ENCODE measurements at regions not wholly inside any gene's neighbourhood (a gene's known extent, or its start where the extent isn't known, plus 50 kb on each side); places are given as distances from the start of the nearest gene placed in this dataset.
"Not testable (repeated sequence)": the region's sequence is repeated elsewhere in the genome, so short reads cannot be mapped to it uniquely, and the experiment has no call there.

- no peak for DNase-seq (ENCODE audit: low spot score)
Measured at GRCh38 chr3:30469133-30469532, 137.3 kb upstream of the TGFBR2 start.

- DNase-seq (ENCODE audit: low spot score): peak; percentile 29
Measured at GRCh38 chr3:30470496-30470895, 135.9 kb upstream of the TGFBR2 start.

DNA sequence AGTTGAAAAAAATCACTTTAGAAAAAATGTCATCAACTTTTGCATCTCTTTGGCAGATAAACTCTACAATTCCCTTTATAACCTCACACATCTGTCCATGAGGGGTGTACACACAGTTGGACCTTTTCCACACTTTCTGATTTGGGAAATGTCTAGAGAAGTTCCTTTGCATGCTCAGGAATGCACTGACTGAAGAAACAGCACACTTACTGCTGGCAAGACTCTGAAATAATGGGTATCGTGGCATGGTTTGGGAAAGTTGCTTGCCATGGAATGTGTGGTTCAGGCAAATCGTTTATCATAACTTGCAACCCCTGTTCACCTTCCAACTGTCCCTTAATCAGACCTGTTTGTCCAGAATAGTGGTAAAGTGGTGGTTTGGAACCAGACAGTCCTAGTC lies 135.3 kb upstream of the TGFBR2 start:
- DNase-seq (ENCODE audit: low spot score): peak; percentile 45

- peak; percentile 2 for DNase-seq (ENCODE audit: low spot score)
Measured at GRCh38 chr3:30471796-30472489, 134.5 kb upstream of the TGFBR2 start.

- peak; percentile 16 for DNase-seq (ENCODE audit: low spot score)
Measured at GRCh38 chr3:30473374-30474051, 132.9 kb upstream of the TGFBR2 start.

- DNase-seq (ENCODE audit: low spot score): no peak
Measured at GRCh38 chr3:30474371-30474770, 132.0 kb upstream of the TGFBR2 start.

DNA sequence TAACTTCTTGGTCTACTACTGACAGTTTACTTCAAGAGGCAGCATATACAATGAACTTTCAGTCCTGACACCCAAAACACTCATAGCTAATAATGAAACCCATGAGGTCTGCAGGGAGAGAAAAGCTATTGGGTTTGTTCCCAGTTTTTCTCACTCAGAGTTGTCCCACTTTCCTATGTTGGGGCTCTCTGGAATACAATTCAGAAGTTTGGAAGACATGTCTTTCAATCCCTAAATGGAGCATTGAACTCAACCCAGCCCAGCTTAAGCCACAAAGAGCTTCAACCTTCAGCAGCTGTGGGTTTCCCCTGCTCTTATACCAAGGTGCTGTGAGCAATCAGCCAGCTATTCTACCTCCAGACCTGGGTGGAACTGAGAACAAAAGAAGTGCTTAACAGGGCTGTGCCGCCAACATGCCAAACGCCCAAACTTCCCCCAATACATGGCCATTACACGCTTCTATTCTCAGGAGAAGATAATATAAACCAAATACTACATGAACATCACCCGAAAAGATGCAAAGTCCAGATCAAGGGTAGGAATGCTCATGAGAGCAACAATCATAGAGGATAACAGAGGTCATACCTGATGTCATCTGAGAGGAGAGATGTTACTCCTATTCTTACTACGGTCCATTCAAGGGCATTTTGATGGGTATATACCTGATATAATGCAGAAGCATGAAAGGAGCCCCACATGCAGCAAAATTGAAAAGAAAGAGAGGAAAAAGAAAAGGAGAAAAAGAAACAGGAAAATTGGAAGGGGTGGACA lies 131.2 kb upstream of the TGFBR2 start:
- DNase-seq (ENCODE audit: low spot score): no peak

- no peak for DNase-seq (ENCODE audit: low spot score)
Measured at GRCh38 chr3:30475809-30476178, 130.6 kb upstream of the TGFBR2 start.

DNA sequence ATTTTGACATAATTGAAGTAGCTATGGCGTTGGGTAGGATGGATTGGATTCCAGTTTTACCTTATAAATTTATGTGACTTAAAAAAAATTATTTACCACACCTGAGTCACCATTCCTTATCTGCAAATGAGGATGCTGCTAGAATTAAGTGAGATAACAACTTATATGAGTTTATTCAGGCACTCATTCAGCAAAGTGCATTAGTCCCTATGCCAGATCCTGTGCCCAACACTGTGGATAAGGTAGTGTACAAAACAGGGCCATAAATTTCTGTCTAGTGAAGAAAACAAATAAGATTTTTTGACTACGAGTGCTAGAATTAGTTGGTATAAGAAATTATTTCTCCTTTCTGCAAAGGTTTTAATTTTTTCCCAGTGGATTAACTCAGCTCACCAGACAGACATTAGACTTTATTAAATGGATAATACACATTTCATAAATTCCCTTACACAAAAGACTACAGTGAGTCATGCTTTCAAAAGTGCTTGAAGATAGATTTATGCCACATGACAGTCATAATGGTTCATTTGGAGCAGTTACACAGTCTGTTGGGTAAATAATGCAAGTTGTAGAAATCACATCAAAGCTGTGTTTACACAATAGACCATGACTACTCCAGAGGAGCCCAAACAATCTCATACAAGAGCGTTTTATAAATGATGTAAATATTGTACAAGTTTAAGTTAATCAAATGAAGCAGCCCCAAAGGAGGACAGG lies 129.9 kb upstream of the TGFBR2 start:
- DNase-seq (ENCODE audit: low spot score): peak; percentile 27

- no peak for DNase-seq (ENCODE audit: low spot score)
Measured at GRCh38 chr3:30477149-30477921, 129.1 kb upstream of the TGFBR2 start.

- not testable (repeated sequence) for DNase-seq (ENCODE audit: low spot score)
Measured at GRCh38 chr3:30479737-30480136, 126.7 kb upstream of the TGFBR2 start.

- DNase-seq (ENCODE audit: low spot score): not testable (repeated sequence)
Measured at GRCh38 chr3:30480156-30480555, 126.2 kb upstream of the TGFBR2 start.

DNA sequence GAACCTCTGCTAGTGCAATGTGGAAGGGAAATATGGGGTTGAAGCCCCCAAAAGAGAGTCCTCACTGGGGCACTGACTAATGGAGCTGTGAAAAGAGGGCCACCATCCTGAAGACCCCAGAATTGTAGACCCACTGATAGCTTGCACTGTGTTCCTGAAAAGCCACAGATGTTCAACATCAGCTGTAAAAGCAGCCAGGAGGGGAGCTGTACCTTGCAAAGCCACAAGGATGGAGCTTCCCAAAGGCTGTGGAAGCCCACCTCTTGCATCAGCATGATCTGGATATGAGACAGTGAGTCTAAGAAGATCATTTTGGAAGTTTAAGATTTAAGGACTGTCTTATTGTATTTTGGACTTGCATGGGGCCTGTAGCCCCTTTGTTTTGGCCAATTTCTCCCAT lies 125.8 kb upstream of the TGFBR2 start:
- DNase-seq (ENCODE audit: low spot score): no peak

GRCh38 chr3:30481241-30481640 lies 125.2 kb upstream of the TGFBR2 start:
- DNase-seq (ENCODE audit: low spot score): no peak

DNA sequence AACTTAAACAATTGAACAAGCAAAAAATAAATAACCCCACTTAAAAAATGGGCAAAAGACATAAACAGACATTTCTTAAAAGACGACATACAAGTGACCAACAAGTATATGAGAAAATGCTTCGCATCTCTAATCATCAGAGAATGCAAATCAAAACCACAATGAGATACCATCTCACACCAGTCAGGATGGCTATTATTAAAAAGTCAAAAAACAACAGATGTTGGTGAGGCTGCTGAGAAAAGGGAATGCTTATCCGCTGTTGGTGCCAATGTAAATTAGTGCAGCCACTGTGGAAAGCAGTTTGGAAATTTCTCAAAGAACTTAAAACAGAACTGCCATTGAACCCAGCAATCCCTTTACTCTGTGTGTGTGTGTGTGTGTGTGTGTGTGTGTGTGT lies 122.2 kb upstream of the TGFBR2 start:
- not testable (repeated sequence) for DNase-seq (ENCODE audit: low spot score)

DNA sequence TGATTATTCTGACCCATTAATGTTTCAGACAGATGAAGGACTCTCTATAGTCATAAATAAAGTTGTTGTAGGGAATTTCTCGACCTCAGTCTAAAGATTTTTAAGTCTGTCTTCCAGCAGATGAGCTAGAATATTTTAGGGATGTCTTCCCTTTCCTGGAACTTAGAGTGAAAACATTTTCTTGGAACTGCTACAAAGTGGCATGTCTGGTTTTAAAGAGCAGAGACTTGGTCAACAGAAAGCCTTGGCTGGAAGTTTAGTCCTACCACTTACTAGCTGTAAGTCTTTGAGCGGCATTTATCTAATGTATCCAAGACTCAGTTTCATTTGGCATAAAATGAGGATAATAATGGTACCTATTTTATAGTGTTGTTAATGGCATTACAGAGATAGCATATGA lies 120.0 kb upstream of the TGFBR2 start:
- no peak for DNase-seq (ENCODE audit: low spot score)

DNA sequence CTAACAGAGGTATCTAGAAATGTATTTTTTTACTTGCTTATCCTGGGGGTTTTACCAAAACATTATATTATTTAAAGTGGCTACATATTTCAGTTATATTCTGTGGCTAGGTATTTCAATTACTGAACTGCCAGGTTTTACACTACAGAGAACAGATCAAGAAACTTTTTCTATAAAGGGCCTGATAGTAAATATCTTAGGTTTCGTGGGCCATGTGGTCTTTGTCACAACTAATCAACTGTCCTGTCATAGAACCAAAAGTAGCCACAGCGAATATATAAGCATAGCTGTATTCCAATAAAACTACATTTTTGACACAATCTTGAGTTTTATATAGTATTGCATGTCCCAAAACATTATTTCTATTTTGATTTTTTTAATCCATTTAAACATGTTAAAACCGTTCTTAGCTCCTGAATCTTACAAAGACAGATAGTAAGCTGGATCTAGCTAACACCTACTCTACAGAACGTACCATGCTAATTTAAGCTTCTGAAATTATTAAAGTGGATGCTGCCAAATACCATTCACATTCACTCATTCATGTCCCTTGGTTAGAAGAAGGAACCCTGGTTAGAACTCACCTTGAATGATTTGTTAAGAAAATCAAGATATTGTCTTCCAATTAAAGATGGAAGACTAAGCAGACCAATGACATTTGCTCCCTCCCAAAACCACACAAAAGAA lies 118.2 kb upstream of the TGFBR2 start:
- DNase-seq (ENCODE audit: low spot score): no peak

GRCh38 chr3:30492322-30493192 lies 113.8 kb upstream of the TGFBR2 start:
- DNase-seq (ENCODE audit: low spot score): peak; percentile 38

DNA sequence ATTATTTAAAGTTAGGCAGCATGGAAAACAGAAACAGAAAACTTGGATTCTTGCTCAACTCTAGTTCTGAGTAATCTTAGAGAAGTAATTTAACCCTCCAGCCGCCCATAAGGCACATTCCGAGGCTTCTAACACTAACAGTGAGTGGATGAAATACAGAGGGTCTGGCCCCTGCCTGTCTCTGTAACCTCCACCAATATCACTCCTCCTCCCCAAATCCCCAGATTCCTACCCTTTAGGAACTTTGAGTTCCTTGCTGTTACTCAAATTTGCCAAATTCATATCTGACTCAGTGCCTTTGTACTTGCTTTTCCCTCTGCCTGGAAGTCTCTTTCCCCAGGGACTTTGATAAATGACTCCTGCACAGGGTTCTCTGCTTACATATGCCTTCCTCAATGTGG lies 112.5 kb upstream of the TGFBR2 start:
- DNase-seq (ENCODE audit: low spot score): peak; percentile 39

All from GM03348 (cell line).